Midbrain (tissue), 1 donor: ENCODE measurements at regions not wholly inside any gene's neighbourhood (a gene's known extent, or its start where the extent isn't known, plus 50 kb on each side); places are given as distances from the start of the nearest gene placed in this dataset.
A peak's percentile ranks its signal among the peaks of the same experiment; 100 is the strongest.
"Not testable (repeated sequence)": the region's sequence is repeated elsewhere in the genome, so short reads cannot be mapped to it uniquely, and the experiment has no call there.

Experiments used
- DNase-seq: peaks from one replicate; lab custom pipeline; 2025; lab: John Stamatoyannopoulos, UW

DNA sequence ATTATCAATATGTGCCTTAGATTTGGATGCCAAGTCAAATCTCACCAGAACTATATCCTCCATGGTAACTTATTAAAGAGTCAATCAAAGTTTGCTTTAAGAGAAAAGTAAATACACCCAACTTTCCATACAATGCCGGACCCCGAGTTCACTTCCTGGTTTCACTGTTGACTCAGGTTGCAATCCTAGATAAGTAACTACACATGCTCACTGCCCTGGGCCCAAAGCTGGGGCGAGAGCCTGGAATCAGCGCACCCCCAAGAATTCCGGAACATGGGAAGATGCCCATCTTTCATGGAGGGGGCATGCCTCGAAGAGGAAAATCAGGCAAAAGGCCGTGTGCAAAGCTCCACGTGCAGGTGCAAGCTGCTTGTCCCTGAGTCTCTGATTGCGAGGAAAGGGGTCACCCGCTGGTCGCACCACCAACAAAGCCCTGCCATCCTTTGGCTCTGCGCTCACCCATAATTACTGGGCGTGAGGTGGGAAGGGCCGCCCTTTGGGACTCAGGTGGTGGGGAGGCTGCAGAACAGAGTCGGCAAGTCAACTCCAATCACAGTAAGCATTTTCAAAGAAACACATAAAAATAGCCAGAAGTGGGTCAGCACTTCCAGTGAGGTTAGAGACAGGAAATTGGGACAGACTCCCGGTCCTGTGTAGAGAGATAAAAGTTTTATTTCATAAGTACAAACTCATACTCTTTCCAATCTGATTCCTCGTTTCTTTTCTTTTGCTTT is 167.7 kb downstream of the TOMM20 start:
- DNase-seq, result no peak

GRCh38 chr1:234958706-234959657 is 169.7 kb downstream of the TOMM20 start:
- no peak for DNase-seq

DNA sequence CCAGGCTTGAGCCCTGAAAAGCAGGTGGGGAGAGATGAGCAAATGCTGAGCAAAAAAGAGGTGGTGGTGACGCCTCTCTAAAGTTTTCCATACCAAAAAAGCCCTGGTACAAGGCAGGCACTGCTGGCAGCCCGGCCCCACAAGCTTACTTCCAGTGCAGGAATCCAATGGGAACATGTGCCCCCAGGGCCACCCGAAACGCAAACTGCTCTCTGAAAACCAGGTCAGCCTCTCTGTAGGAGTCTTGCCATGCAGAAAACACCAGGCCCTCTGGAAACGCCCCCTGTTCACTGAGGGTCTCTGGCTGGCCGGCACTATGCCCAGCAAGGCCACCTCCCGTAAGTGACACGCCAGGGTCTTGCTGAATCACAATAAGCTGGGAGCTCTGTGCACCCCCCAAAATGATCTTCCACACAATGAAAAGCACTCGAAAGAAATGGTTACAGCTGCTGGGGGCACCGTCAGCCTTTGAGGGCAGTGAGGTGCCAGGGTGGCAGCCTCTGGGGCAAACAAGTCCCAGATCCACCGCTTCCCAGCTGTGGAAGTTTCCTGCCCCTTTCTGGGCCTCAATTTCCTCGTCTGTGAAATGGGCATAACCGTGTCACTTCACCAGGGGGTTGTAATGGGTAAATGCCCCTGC is 170.5 kb downstream of the TOMM20 start:
- DNase-seq, result no peak

GRCh38 chr1:234957330-234958065 is 171.1 kb downstream of the TOMM20 start:
- DNase-seq, result no peak

DNA sequence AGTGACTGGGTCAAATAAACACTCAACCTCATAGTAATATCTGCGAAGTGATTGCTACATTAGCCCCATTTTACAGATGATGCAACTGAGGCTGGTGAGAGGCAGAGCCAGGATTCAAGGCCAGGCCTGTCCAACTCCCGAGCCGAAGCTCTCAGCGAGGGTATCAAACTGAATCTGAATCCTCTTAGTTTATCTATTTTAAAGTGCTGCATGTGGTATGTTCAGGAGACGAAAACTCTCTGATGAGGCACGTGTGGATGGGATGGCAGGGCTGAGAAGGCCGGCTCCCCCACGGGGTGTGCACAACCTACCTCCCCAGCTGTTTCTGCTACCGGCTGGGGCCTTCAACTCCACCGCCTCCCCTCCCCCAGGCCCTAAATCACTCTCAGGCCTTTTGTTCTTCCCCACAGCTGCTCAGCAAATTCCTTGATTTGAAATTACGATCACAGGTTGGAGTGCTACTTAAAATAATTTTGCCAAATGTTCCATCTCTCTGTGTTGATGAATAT is 171.8 kb downstream of the TOMM20 start:
- no peak for DNase-seq

DNA sequence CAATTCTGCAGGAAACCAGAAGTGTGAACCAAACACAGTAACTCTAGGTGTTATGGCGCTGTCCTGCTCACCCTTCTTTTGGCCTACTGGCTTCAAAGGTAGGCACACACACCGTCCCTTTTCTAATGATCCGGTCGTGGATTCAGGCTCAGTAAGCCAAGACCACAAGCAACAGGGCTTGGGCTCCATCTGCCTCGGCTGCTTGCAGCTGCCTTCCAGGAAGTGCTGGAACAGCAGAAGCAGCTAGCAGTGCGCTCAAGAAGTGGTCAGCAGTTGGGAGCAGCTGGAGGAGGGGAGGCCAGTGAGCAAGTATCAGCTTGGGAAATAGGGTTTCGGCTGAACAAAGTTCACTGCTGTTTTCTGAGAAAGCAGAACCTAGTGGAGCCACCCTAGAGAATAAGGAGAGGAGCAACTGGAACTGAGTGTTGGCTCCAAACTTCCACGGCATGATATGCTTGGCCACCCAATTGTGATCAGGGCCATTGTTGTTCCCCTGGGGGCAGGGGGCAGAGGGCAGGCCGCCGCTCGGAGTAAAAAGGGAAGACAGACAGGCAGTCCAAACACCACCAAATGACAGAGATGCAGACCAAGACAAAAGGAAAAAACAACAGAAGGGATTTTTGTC is 173.4 kb downstream of the TOMM20 start:
- DNase-seq, result peak; percentile 36

GRCh38 chr1:234954613-234955012 is 174.0 kb downstream of the TOMM20 start:
- DNase-seq, result no peak

DNA sequence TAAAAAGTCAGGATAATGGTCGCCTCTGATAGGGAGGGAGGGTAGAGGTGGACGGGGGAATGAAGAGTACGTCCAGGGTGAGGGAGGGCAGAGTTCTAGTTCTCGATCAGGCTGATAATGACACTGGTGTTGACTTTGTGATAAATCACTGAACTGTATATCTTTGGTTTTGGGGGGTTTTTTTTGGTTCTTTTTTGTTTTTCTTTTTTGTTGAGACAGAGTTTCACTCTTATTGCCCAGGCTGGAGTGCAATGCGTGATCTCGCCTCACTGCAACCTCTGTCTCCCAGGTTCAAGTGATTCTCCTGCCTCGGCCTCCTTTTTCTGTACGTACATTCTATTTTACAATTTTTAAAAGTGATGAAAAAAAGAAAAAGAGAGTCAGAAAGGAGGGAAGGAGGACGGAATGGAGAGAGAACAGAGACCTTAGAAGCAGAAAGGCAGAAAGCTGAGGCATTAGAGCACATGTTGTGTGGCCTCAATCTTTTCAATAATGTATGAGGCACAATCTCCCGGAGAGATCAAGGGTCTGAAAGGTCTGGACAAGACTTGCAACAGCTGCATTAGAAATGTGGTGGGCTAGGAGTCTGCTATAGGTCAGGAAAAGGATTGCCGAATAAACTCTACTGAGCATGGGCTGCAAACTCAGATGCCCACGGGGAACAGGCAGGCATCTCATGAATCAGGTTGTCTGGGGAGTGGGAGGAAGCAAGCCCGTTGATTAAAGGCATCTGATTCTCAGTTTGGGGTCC is 174.8 kb downstream of the TOMM20 start:
- no peak for DNase-seq

- no peak for DNase-seq
Measured at GRCh38 chr1:234950598-234950997, 178.0 kb downstream of the TOMM20 start.

GRCh38 chr1:234949528-234949927 is 179.1 kb downstream of the TOMM20 start:
- DNase-seq, result not testable (repeated sequence)

GRCh38 chr1:234944439-234945344 is 183.9 kb downstream of the TOMM20 start:
- DNase-seq, result no peak

- DNase-seq, result no peak
Measured at GRCh38 chr1:234943836-234944402, 184.7 kb downstream of the TOMM20 start.

GRCh38 chr1:234942879-234943506 is 185.6 kb downstream of the TOMM20 start:
- DNase-seq, result no peak

DNA sequence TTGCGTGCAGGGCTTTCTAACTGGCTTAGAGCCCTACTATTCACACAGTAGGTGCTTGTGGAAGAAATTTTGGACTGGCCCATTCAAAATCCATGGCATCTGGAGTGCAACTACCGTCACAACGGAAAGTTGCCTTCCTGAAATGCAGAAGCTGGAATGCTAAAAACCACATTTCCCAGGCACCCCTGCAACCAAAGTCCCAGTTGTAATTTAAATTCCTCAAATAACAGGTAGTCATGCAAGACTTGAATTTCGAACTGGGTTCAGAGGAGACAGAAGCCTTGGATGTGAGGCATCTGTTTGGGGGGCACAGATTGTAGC is 186.7 kb downstream of the TOMM20 start:
- no peak for DNase-seq

- DNase-seq, result no peak
Measured at GRCh38 chr1:234941321-234942011, 187.2 kb downstream of the TOMM20 start.

DNA sequence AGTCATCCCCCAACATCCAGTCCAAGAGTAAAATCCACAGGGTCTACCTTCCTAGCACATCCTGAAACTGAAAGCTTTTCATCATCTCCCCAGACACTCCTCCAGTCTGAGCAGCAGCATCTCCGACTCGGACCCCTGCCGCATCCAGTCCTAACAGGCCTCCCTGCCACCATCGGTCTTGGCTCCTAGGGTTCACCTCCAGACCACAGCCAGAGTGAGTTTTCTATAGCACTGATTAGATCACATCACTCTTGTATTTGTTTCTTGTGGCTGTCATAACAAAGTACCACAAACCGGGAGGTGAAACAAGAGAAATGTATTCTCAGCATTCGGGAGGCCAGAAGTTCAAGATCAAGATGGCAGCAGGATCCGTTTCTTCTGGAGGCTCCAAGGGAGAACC is 187.8 kb downstream of the TOMM20 start:
- DNase-seq, result no peak

DNA sequence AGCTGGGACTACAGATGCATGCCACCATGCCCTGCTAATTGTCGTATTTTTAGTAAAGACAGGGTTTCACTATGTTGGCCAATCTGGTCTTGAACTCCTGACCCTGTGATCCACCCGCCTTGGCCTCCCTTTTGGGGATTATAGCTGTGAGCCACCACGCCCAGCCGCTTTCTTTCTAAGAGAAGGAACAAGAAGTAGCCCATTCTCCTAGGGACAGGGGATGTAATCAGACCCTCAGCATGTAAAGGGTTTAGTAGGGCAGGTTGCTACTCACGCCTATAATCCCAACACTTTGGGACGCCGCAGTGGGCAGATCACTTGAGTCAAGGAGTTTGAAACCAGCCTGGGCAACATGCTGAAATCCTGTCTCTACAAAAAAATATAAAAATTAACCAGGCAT is 189.7 kb downstream of the TOMM20 start:
- DNase-seq, result no peak

DNA sequence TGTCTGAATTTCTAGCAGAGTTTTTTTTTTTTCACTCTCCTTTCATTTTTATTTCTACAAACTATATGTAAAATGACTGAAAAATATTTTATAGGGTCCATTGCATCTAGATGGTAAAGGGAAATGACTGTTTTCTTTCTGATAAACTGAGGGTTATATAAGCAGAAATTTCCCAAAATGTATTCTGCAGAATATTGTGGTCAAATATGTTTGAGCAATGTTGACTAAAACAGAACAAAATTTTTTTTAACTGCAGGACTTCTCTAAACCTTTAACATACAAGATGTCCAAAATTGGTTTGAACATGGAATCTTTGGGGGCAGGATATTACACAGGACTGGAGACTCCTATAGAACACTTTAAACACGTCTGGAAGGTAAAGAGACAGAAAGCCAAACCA is 190.5 kb downstream of the TOMM20 start:
- no peak for DNase-seq
